HAP-1 (cell line): ENCODE measurements at regions not wholly inside any gene's neighbourhood (a gene's known extent, or its start where the extent isn't known, plus 50 kb on each side); places are given as distances from the start of the nearest gene placed in this dataset.

Source experiments
- DNase-seq, 2 experiments: peaks; one replicate each; pipeline ENCODE4 v3.0.0-alpha.2; 2016 to 2020; ENCODE audit warnings: low spot score in 2 of 2
- H3K27me3 ChIP-seq: fragments of 250-450 bp; sonication (Bioruptor Pico); 2 replicates; pipeline ENCODE4 v1.5.1; 2020; ENCODE audit warnings: low read depth, mild to moderate bottlenecking, moderate library complexity
- H3K36me3 ChIP-seq: fragments of 250-450 bp; sonication (Bioruptor Pico); replicated peaks from 2 replicates; pipeline ENCODE4 v1.5.1; 2020; ENCODE audit warnings: mild to moderate bottlenecking
- H3K4me1 ChIP-seq: fragments of 250-450 bp; sonication (Bioruptor Pico); 2 replicates; pipeline ENCODE4 v1.5.1; 2020; ENCODE audit warnings: mild to moderate bottlenecking
- H3K4me3 ChIP-seq: fragments of 250-450 bp; sonication (Bioruptor Pico); 2 replicates; pipeline ENCODE4 v1.5.1; 2020; ENCODE audit warnings: mild to moderate bottlenecking, moderate library complexity
- H3K9me3 ChIP-seq: fragments of 250-450 bp; sonication (Bioruptor Pico); 2 replicates; pipeline ENCODE4 v1.5.1; 2020; ENCODE audit warnings: mild to moderate bottlenecking, moderate library complexity
- in situ Hi-C: fragments of 300-500 bp; cut with MboI; formaldehyde crosslinking; loops from 3 replicates; pipeline ENCODE4 v1.14.3; 2020; ENCODE audit warnings: low sequenced_read_pairs, inconsistent platforms, mixed read lengths

DNA sequence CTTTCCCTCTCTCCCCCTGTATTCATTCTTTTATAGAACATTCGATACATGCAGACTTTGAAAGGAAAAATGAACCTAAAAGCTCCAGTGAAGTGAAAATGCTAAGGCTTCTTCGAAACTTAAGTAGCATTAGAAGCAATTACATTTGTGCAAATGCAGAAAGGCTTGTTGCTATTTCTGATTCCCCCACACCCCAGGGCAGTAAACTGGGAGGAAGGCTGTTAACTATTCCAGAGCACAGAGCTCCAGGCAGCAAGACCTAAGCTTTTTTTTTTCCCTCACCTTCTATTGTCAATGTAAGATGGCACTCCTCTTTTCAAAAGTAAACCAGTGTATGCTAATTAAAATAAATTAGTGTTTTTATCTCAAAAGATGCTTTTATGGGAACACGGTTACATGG lies 448.9 kb upstream of the TBX3 start:
- Histone ChIP-seq H3K36me3 (no peaks in the 10 kb centered on the region), H3K4me1 (no peaks in the 10 kb centered on the region), H3K27me3 (no peaks in the 10 kb centered on the region), H3K4me3 (no peak overlapping the region), H3K9me3 (no peaks in the 10 kb centered on the region)
- no peak for DNase-seq
- in situ Hi-C loops, result no loop called here

- Histone ChIP-seq H3K36me3 (no peaks in the 10 kb centered on the region), H3K4me1 (no peaks in the 10 kb centered on the region), H3K4me3 (no peak overlapping the region), H3K27me3 (no peaks in the 10 kb centered on the region), H3K9me3 (no peaks in the 10 kb centered on the region)
- in situ Hi-C loops, result no loop called here
- no peak for DNase-seq
Observed at GRCh38 chr12:115132145-115132544, 448.2 kb upstream of the TBX3 start.

DNA sequence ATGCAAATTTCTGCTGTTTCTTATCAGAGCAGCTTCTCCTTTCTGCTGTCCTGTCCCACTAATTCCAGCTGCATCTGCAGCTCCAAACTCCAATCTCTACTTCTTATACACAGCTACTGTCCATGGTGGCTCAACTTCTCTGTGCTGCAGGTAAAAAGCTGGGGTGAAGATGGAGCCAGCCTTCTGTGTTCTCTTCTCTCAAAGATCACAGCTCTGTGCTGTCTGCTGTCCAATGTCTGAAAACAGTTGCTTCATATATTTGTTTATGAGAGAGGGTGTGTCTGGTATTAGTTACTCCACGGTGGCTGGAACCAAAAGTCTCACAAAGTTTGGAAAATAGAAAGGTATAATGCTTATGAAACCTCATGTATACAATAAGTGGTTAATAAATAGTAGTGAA lies 445.8 kb upstream of the TBX3 start:
- no peaks in the 10 kb centered on the region for H3K36me3 ChIP-seq
- no peak overlapping the region for H3K4me3 ChIP-seq
- no peaks in the 10 kb centered on the region for H3K4me1 ChIP-seq
- H3K27me3 ChIP-seq, result no peaks in the 10 kb centered on the region
- H3K9me3 ChIP-seq, result no peaks in the 10 kb centered on the region
- no peak for DNase-seq
- in situ Hi-C loops, result no loop called here

DNA sequence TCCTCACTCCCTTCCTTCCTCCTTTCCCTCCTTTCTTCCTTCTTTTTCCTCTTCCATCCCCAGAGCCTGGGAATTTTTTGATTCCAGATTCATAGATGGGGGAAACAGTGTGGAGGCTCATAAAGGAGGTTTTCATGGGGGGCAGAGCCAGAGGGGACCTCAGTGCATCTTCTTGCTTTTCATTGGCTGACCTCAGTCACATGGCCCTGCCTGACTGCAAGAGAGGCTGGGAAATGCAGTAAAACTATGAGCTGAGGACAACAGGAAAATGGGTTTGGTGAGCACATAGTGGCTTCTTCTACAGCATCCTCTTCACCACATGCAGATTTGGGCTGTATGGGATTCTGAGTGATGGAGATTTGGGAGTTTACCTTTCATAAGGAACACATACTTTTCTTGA lies 437.1 kb upstream of the TBX3 start:
- H3K36me3 ChIP-seq, result no peaks in the 10 kb centered on the region
- no peaks in the 10 kb centered on the region for H3K9me3 ChIP-seq
- in situ Hi-C loops, result no loop called here
- H3K4me3 ChIP-seq, result no peak overlapping the region
- H3K27me3 ChIP-seq, result no peaks in the 10 kb centered on the region
- no peak for DNase-seq
- no peaks in the 10 kb centered on the region for H3K4me1 ChIP-seq

DNA sequence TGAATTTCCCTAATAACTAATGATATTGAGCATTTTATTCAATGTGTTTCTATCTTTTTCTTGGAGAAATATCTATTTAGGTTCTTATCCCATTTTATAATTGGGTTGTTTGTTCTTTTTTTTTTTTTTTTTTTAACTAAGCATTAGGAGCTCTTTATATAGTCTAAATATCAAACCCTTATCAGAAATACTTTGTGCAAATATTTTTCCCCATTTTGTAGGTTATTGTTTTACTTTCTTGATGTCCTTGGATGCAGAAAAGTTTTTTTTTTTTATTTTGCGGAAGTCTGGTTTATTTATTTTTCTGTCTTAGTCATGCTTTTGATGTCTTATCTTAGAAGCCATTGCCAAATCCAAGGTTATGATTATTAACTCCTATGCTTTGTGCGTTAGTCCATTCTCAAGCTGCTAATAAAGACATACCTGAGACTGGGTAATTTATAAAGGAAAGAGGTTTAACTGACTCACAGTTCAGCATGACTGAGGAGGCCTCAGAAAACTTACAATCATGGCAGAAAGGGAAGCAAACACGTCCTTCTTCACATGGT lies 434.3 kb upstream of the TBX3 start:
- Histone ChIP-seq H3K9me3 (no peaks in the 10 kb centered on the region), H3K4me3 (no peak overlapping the region), H3K36me3 (no peaks in the 10 kb centered on the region), H3K27me3 (no peaks in the 10 kb centered on the region), H3K4me1 (no peaks in the 10 kb centered on the region)
- in situ Hi-C loops, result no loop called here
- no peak for DNase-seq

DNA sequence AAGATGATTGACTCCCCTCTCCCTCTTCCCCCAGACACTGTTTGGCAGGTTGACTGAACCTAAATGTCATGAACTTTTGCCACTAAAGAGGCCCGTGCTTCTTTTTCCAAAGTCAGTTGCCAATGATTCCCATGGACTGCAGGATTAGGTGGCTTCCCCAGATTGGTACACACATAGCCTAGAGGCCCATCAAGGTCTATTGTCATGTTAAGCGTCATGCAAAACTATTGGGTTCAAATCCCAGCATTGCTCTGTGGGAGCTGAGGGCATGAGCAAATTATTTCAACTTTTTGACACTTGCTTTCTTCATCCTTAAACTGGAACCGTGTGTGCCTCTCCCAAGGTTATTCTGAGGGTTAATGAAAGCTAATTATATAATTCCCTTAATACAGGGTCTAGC lies 430.2 kb upstream of the TBX3 start:
- in situ Hi-C loops, result no loop called here

GRCh38 chr12:115109863-115110262 lies 425.9 kb upstream of the TBX3 start:
- H3K4me3 ChIP-seq, result no peak overlapping the region
- no peaks in the 10 kb centered on the region for H3K27me3 ChIP-seq
- H3K4me1 ChIP-seq, result no peaks in the 10 kb centered on the region
- H3K9me3 ChIP-seq, result no peaks in the 10 kb centered on the region
- DNase-seq, result no peak
- H3K36me3 ChIP-seq, result no peaks in the 10 kb centered on the region
- in situ Hi-C loops, result no loop called here

More for the DNA sequence above, 430.2 kb upstream of the TBX3 start:
- DNase-seq, result no peak
- H3K4me3 ChIP-seq, result no peak overlapping the region
- no peaks in the 10 kb centered on the region for H3K4me1 ChIP-seq
- H3K36me3 ChIP-seq, result no peaks in the 10 kb centered on the region
- H3K27me3 ChIP-seq, result no peaks in the 10 kb centered on the region
- no peaks in the 10 kb centered on the region for H3K9me3 ChIP-seq

- no peaks in the 10 kb centered on the region for H3K9me3 ChIP-seq
- DNase-seq, result no peak
Observed at GRCh38 chr12:115108129-115109100, 424.4 kb upstream of the TBX3 start.

DNA sequence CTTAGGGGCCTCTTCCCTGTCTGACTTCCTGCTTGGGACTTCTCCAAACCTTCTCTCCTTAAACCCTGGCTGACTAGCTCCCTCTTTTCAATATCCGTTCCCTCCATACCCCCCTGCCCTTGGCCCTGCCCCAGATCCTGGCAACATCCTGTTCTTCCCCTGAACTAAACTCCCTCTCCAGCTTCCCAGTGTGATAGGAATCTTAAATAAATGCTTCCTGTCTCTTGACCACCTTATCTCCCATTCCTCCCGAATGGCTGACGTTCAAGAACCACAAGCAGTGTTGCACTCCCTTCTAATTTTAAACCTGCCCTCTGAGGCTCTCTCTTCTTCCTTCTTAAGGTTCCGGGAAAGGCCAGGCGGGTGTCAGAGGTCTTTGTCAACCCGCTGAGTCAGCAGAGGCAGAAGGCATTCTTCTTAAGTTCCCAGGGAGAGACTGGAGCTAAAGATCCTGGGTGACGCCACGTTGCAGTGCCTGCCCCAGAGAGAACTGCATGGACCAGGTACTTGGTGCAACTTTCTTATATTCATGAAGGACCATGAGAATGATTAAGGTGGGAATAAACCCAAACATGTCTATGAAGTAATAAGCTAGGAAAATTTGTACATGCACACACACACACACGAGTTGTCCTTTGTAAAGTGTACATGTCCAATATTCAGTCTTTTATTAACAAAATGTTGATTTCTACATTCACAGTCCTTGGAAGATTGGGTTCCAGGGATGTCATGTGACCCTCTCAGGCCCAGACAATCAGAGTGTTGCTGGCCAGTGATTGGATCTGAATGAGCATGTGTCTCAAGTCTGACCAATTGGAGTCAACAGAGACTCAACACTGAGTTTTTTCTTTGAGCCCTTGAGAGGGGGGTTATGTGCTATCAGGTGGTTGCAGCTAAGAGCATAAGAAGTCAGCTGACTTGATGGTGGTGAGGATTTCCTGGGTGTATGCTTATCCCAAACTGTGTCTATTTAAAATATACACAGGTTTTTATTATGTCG lies 420.2 kb upstream of the TBX3 start:
- no peak for DNase-seq
- Histone ChIP-seq H3K4me1 (no peaks in the 10 kb centered on the region), H3K4me3 (no peak overlapping the region), H3K9me3 (no peaks in the 10 kb centered on the region), H3K36me3 (no peaks in the 10 kb centered on the region), H3K27me3 (no peaks in the 10 kb centered on the region)
- in situ Hi-C loops, result no loop called here

More at GRCh38 chr12:115108129-115109100, 424.4 kb upstream of the TBX3 start:
- Histone ChIP-seq H3K4me1 (no peaks in the 10 kb centered on the region), H3K36me3 (no peaks in the 10 kb centered on the region), H3K27me3 (no peaks in the 10 kb centered on the region), H3K4me3 (no peak overlapping the region)
- in situ Hi-C loops, result no loop called here

GRCh38 chr12:115102450-115102849 lies 418.5 kb upstream of the TBX3 start:
- no peaks in the 10 kb centered on the region for H3K9me3 ChIP-seq
- in situ Hi-C loops, result no loop called here
- no peaks in the 10 kb centered on the region for H3K4me1 ChIP-seq

GRCh38 chr12:115101520-115101919 lies 417.5 kb upstream of the TBX3 start:
- Histone ChIP-seq H3K4me1 (no peaks in the 10 kb centered on the region), H3K9me3 (no peaks in the 10 kb centered on the region), H3K36me3 (no peaks in the 10 kb centered on the region), H3K27me3 (no peaks in the 10 kb centered on the region), H3K4me3 (no peak overlapping the region)
- DNase-seq, result no peak
- in situ Hi-C loops, result no loop called here

More at GRCh38 chr12:115102450-115102849, 418.5 kb upstream of the TBX3 start:
- Histone ChIP-seq H3K4me3 (no peak overlapping the region), H3K27me3 (no peaks in the 10 kb centered on the region), H3K36me3 (no peaks in the 10 kb centered on the region)
- no peak for DNase-seq

GRCh38 chr12:115097416-115097815 lies 413.4 kb upstream of the TBX3 start:
- no peaks in the 10 kb centered on the region for H3K27me3 ChIP-seq
- H3K36me3 ChIP-seq, result no peaks in the 10 kb centered on the region
- no peak for DNase-seq
- in situ Hi-C loops, result no loop called here
- no peak overlapping the region for H3K4me3 ChIP-seq
- no peaks in the 10 kb centered on the region for H3K9me3 ChIP-seq
- no peaks in the 10 kb centered on the region for H3K4me1 ChIP-seq

- H3K9me3 ChIP-seq, result no peaks in the 10 kb centered on the region
- DNase-seq, result no peak
- no peaks in the 10 kb centered on the region for H3K36me3 ChIP-seq
- no peak overlapping the region for H3K4me3 ChIP-seq
- in situ Hi-C loops, result no loop called here
- H3K4me1 ChIP-seq, result no peaks in the 10 kb centered on the region
- H3K27me3 ChIP-seq, result no peaks in the 10 kb centered on the region
Observed at GRCh38 chr12:115096588-115097397, 412.8 kb upstream of the TBX3 start.
